NK-92 treated with Interleukin-12 subunit alpha and Interleukin-12 subunit beta, amount 100 ng/mL, for 24 hours (cell line): ENCODE measurements at regions not wholly inside any gene's neighbourhood (a gene's known extent, or its start where the extent isn't known, plus 50 kb on each side); places are given as distances from the start of the nearest gene placed in this dataset.
"Not testable (repeated sequence)": the region's sequence is repeated elsewhere in the genome, so short reads cannot be mapped to it uniquely, and the experiment has no call there.

Experiments
- DNase-seq: peaks from one replicate; lab custom pipeline; 2025; lab: John Stamatoyannopoulos, UW

DNA sequence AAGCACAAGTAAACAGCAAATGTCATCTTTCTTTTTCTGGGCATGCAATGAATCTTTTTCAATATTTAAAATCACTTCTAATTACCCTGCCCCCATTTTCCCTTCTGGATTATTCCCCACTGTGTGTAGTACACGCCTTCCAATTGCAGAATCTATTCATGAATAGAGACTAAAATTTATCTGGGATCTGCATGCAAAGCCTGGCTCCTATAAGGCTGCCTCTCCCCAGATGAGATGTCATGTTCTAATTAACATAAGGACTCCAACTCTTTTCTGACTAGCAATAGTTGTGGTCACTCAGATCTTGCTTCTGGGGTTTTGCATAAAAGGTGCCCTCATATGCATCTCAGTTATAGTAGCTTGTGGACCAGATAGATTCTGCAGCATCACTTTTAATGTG, 473.5 kb downstream of the BTG1 start:
- no peak for DNase-seq

DNA sequence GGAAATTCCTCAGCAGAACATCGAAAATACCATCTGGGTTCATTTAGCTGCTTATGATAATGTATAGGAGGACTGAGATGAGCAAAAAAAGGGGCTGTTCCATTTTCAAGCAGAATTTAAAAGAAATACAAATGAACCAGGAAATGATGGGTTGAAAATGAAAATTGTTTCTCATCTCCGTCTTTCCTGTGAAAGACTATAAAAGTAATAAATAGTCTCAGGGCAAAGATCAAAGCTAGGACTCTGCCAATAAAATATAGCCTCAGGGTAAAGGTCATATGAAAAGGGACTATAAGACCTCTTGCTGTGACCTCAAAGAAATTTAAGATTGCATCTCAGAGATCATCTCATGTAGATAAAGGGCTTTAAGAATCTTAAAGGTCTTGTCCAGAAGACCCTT, 478.0 kb downstream of the BTG1 start:
- DNase-seq, result no peak

DNA sequence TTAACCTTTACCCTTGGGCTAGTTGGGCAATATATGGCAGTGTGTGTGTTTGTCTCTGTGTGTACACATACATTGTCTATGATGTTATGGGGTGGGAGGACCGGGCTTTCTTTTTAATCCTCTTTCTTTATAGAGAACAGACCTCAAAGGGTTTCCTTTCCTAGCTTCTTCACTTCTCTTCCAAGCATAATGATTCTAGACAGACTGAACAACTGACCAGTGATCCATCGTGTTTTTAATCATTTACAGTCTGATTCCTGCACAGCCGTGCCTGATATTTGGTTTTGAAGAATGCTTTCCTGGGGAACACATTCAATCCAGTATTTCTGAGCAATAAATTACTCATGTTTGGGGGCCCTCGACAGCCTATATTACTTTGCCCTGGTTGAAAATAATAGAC, 481.1 kb upstream of the DCN start:
- DNase-seq, result no peak

GRCh38 chr12:91663310-91663709, 480.7 kb upstream of the DCN start:
- DNase-seq, result no peak

DNA sequence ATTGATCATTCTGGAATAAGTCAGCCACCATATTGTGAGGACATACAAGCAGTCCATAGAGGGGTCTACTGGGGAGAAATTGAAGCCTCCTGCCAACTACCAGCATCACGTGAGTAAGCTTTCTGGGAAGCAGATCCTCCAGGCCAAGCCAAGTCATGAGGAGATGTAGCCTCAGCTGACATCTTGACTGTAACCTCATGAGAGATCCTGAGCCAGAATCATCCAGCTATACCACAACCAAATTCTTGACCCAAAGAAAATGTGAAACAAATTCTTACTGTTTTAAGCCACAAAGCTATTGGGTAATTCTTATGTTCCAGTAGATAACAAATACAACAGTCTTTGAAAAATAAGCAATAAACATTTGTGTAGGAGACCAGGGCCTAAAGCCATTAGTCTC, 479.4 kb upstream of the DCN start:
- DNase-seq, result no peak

- DNase-seq, result no peak
Observed at GRCh38 chr12:91657032-91657431, 474.4 kb upstream of the DCN start.

- no peak for DNase-seq
Observed at GRCh38 chr12:91655966-91656365, 473.3 kb upstream of the DCN start.

- DNase-seq, result no peak
Observed at GRCh38 chr12:91654087-91654486, 471.5 kb upstream of the DCN start.

DNA sequence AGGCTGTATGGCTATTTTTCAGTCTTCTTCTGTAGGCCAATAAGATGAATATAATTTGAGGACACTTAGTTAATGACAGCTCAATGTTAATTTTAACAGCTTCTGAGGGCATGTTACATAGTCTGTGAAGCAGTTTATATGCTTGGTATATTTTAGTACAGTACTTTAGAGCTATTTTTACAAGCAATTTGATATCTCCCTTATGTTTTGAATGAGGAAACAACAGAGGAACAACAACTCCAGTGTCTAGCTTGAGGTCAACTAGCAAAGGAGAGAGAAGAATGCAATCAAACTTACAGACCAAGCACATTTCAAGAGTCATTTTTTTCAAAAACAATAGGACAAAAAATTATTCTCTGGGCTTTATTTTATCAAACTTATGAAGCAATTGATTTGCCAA, 469.1 kb upstream of the DCN start:
- no peak for DNase-seq

GRCh38 chr12:91643763-91644162, 461.1 kb upstream of the DCN start:
- no peak for DNase-seq

DNA sequence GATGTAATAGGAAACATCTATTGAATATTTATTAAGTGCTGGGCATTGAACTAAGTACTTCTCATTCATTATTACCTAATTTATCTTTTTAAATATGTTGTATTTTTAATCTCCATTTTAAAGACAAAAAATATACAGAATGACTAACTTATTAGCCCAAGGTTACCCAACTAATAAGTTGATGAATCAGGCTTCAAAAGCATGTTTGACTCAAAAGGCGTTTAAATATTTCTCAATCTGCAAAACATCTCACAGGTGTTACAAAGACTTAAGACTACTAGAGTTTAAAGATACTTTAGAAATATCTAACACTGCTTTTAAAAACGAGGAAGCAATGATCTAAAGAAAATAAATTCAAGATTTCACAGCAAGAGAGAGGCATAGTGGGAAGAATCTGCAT, 457.4 kb upstream of the DCN start:
- DNase-seq, result no peak

- no peak for DNase-seq
Observed at GRCh38 chr12:91639327-91639726, 456.7 kb upstream of the DCN start.

DNA sequence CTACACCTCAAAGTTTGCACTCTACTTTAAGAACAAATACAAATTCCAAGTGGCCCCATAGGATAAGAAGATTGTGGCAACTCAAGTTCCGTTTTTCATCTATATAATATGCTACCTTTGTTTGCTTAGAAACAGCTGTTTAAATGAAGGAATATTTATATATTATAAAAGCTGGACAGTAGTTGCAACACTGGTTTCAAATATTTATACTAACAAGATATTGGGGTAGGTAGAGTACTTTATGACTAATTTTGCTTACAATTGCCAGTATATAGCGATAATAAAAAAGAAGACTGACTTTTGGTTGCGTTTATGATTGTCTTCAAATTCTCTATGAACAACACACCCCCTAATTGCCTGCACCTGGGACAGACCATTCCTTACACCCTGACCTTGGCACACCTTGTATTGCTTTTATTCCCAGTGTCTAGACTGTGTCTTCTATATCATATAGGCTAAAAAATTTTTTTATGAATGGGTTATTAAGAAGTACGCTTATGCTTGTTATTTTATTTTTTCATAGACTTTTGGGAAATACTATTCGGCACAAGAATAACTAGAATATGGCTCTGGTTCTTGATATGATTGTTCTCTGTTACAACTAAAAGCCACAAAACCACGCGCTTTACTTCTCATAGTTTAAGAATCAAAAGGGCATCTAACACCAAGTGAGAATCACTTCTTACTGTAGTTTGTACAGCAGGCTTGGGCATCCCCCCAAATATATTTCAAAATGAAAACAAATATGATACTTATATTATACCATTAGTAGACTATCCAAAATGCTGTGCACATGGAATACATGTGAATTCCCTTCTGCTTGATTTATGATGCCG, 455.4 kb upstream of the DCN start:
- DNase-seq, result no peak

GRCh38 chr12:91636721-91637120, 454.1 kb upstream of the DCN start:
- no peak for DNase-seq

- DNase-seq, result not testable (repeated sequence)
Observed at GRCh38 chr12:91634386-91634713, 451.7 kb upstream of the DCN start.

DNA sequence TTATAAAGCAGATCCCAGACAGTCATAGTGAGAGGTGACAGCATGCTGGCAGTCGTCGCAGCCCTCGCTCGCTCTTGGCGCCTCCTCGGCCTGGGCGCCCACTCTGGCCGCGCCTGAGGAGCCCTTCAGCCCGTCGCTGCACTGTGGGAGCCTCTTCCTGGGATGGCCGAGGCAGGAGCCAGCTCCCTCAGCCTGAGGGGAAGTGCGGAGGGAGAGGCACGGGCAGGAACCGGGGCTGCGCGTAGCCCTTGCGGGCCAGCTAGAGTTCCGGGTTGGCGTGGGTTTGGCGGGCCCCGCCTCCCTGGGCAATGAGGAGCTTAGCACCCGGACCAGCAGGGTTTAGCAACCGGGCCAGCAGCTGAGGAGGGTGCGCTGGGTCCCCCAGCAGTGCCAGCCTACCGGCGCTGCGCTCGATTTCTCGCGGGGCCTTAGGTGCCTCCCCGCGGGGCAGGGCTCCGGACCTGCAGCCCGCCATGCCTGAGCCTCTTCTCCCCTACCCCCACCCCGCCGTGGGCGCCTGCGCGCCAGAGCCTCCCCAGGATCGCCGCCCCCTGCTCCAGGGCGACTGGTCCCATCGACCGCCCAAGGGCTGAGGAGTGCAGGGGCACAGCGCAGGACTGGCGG, 451.2 kb upstream of the DCN start:
- no peak for DNase-seq

- DNase-seq, result no peak
Observed at GRCh38 chr12:91633206-91633605, 450.6 kb upstream of the DCN start.

- DNase-seq, result no peak
Observed at GRCh38 chr12:91632042-91632786, 449.6 kb upstream of the DCN start.

- no peak for DNase-seq
Observed at GRCh38 chr12:91630596-91631293, 448.1 kb upstream of the DCN start.

- no peak for DNase-seq
Observed at GRCh38 chr12:91630083-91630482, 447.5 kb upstream of the DCN start.

DNA sequence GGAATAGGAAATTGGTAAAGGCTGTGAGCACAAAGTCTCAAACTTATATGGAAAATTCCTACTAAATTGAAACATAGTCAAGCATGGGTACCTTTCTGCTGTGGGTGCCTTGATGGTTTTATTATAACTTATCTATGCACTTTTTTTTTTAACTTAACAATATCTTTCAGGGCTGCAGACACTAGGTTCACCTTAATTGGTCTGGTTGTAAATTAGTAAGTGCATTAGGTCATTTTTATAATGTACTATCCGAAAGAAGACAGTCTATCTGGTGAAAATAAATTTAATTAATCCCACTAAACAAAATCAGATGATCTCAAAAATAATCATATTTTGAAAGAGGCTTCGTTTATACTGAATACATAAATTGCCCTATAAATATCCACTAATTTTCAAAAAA, 446.8 kb upstream of the DCN start:
- no peak for DNase-seq

- no peak for DNase-seq
Observed at GRCh38 chr12:91628656-91629055, 446.0 kb upstream of the DCN start.

DNA sequence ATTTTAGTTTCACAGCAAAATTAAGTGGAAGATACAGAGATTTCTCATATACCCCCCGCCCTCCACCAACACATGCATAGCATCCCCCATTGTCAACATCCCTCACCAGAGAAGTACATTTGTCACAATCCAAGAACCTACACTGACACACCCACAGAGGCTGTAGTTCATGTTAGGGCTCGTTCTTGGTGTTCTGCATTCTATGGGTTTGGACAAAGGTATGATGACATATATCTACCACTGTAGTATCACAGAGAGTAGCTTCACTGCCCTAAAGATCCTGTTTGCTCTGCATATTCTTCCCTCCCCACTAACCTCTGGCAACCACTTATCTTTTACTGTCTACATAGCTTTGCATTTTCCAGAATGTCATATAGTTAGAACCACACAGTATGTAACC, 444.6 kb upstream of the DCN start:
- DNase-seq, result no peak
